NCI-H524 treated with DMSO at 0.1 percent for 48 hours (cell line): ENCODE measurements at regions not wholly inside any gene's neighbourhood (a gene's known extent, or its start where the extent isn't known, plus 50 kb on each side); places are given as distances from the start of the nearest gene placed in this dataset.

Experiments
- DNase-seq: peaks from one replicate; lab custom pipeline; 2025; lab: John Stamatoyannopoulos, UW

DNA sequence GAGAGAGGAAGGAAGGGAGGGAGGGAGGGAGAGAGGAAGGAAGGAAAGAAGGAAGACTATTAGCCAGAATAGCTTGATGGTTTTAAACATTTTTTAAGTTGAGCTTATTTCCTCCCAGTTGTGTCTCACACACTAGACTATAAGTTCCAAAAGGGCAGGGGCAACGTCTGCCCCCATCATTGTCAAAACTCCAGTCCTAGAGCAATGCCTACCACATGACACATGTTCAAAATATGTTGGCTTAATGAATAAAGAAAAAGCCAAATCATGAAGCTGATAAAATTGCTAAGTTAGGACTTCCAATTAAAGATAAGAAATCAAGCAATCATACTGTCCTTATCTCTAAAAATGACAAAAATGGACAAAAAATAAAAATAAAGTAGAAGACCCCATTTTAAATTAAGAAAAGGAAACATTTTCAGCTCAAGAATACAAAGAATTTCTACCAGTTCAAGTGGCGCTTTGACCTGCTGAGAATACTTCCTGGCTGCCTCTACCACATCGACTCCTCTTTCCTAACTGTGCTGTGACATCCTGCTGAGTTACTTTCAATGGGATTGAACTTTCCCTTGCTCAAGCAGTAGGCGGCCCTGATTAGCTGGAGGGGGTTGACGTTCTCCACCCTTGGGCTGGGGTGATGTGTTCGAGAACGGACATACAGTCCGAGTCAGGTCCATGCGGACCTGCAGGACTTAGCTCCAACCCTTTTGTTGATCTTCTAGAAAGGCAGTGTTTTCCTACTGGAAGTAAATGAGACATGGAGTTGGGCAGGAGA, 283.9 kb upstream of the FOXQ1 start:
- no peak for DNase-seq

DNA sequence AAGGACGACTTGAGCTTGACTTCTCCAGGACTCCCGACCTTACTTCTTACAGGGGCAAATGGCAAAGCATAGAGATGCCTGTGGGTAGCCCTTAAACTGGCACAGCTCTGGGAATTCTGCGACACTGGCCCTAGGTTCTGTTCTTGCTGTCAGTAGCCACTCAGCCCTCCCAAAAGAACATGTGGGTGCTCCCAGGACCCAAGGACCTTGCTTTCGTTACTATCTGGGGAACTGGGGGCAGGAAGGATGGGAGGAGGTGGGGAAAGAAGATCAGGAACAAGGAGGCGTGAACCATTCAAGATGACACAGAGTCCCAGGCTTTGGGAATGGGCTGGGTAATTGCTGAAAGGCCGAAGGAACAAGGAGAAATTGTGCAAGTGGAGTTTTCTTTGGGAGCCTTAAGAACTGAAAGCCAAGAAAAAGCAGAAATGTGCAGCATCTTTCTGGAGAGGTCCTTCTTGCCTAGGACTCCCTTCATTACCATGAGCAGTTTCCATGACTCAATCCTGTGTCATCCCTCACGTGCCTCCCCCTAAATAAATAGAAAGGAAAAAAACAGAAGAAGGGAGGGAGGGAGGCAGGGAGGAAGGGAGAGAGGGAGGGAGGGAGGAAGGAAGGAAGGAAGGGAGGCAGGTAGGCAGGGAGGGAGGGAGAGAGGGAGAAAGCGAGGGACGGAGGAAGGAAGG, 284.6 kb upstream of the FOXQ1 start:
- no peak for DNase-seq

DNA sequence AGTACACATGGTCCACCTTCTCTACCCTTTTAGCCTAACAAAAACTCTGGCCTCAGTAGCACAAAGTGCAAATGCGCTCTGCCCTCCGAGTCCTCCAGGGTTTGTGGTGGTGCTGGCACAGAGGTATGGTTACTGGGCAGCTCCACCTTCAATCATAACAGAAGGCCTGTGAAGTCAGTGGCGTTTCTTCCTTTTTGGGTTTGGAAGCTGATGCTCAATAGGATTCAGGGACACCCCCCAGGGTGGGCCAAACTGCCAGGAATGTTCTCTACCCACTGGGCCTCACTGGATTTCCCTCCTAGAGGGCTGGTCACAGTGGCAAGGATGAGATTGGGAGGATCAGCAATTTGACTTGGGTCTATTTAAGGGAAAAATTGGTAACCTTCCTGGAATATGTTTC, 286.1 kb upstream of the FOXQ1 start:
- no peak for DNase-seq

DNA sequence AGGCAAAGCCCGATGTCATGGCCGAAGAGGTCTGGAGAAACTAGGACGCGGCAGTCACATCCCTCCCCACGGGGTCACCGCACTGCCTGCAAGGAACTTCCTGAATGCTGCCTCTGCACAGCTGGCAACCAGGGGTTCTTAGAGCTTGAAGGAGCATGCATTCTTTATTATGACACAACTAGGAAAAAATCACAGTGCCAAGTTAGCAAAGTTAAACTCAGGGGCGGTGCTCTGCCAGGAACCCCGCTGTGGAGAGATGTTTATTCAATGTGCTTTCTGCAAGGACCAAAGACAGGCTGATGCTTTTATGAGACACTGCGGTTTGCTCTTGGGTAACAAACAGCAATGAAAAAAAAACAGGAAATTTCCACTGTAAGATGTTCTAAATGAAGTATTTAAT, 287.3 kb upstream of the FOXQ1 start:
- DNase-seq = no peak

DNA sequence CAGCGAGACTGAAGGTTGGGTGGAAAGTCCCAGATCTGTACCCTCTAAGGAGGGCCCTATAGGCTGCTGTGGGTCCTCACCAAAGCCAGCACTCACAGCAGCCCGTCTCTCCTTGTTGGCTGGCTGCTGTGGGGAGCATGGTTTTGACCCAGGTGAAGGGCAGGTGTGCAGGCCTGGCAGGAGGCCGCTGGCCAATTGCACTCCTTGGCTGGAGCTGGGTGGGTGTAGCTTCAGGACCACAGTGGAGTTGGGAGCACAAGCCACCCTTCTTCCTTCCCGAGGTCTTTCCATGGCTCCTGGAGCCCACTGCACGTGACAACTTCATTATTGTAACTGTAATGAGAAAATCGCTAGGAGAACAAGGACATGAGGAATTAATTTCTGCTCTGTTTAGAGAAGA, 287.7 kb upstream of the FOXQ1 start:
- no peak for DNase-seq

DNA sequence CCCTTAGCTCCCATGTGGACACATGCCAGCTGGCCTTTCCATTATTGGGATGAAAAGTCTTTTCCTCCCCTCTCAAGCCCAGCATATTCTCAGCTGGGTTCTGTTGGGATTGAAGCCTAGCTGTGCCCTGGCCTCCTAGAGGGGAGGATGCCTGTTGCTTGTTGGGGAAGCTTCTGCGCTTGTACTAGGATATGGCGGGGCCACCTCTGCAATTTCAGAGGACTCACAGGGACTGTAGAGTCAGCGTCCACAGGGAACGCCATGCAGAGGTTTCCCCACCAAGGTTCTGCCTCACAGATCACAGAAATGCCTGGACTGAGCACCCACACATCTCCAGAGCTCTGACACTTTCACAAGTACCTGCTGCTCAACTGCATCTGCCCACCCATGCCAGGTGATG, 288.7 kb upstream of the FOXQ1 start:
- DNase-seq = no peak

DNA sequence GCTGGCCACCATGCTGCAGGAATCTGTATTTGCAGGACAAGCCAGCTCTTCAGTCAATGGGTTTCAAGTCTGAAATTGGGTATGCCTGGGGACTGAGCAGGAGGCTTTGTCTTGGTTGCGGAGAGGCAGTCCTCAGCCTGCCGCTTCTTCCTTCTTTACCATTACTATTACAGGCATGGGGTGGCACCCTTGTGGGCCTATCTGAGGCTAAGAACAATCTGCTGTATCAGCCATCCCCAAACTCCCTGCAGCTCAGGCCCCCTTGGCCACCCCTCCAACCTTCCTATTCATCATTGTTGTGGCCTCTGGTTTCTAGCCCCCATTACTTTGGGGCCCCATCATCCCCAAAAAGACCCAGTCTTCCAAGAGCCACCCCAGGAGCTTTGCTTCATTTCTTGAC, 289.2 kb upstream of the FOXQ1 start:
- DNase-seq = no peak

DNA sequence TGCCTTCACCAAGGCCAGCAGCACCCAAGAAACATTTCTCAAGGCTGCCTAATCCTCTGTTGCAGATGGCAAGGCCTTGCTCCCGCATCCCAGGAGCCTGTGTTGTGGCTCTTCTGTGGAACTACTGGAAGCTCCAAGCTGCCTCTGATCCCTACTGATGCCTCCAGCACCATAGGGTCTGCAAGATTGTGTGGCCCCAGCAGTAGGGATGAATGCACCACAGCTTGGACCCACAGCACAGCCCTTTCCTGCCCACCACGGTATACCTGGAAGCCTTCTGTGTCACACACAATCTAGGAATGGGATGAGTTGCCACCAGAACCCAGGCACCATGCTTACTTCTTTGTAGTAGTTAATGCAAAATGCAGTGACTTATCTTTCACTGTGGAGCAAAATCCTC, 291.1 kb upstream of the FOXQ1 start:
- no peak for DNase-seq

DNA sequence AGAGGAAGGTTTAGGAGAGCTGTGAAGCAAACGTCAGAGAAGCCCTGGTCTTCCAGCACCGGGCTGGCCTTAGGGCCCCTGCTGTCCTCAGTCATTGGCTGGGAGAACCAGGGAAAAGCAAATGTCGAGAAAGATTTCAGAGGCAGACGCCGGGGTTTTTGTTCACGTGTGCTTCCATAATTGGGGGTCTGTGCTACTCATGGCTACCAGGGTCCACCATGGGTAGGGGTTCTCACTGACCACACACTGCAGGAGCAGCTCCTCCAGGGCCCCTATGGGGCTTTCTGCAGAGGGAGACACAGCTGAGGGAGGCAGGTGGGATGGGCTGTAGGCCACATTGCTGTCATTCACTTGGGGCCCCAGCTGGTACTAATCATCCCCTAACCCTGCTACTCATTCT, 291.8 kb upstream of the FOXQ1 start:
- no peak for DNase-seq

DNA sequence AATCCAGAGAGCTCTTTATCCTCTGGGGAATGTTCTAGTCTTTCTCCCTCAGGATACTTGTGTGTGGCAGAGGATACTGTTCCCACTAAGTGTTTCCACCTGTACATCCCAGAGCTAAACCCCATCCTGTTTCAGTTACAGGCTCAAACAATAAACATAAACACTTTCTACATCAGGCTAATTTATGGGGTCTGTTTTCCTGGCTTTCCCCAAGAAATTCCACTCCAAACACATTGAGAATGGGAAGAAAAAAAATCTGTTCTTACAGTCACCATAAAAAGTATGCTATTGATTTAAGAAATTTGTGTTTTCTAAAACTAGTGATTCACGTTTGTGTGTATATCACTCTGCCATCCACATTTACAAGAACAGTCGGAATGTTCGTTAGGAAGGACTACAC, 293.9 kb upstream of the FOXQ1 start:
- DNase-seq = no peak

DNA sequence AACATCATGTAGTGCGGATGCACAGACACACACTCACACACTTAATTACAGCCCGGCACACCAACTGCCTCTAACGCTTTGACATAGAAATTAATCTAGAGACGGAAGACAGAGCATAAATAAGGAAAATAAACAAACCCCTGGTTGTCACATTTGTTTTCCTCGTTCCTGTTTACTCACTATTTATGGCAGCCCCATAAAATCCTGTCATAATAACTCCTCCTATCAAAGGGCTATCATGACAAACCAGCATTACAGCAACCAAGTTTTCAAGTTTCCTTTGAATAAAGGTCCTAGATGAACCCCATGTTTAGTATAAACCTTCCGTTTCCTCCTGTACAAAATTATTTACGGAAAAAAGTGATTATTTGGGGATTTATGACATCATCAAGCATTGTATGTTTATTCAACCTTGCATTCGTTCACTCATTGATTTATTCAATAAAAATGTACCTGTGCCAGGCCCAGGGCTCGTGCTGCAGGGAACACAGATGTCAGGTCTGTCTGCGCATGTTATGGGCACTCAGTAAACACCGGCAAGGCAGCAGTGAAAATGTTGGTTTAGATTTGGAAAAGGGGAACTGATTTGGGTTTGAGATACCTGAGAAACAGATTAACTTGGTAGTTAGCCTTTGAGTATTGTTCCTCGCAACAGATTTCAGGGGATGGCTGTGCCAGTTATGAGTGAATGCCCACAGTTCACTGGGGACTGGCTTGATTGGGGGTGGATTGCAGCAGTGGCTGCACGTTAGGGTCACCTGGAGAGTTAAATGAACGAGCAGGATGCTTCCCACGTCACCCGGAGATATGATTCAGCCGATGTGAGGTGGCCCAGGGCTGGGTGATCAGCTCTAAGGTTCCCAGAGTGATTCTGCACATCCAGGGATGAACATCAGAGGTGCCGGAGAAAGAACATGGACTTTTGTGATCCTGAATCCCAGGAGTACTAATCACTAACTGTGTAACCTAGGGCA, 295.3 kb upstream of the FOXQ1 start:
- DNase-seq = no peak

DNA sequence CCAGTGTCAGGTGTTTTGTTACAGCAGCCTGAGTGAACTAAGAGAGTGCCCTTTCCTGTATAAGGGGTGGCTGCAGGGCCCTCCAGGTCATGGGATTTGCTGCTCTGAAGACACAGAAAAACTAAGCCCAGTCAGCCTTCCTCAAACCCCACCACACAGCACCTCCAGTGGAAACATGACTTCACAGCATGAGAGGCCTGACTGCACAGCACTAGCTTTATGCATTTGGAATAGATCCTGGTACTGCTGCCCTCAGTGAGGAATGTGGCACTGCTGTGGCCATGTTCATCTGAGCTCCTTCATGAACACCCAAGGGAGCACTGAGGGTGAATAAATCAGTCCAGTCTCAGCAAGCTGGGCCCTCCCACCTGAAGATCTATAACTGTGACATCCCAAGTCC, 296.1 kb upstream of the FOXQ1 start:
- DNase-seq = no peak

DNA sequence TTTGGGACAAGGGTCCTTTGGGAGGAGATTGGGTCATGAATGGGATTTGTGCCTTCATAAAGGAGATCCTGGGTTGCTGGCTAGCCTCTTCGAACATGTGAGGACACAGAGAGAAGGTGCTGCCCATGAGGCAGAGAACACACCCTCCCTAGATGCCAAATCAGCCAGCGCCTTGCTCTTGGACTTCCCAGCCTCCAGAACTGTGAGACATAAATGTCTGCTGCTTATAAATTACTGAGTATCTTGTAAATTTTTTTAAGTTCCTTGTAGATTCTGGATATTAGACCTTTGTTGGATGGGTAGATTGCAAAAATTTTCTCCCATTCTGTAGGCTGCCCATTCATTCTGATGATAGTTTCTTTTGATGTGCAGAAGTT, 297.5 kb upstream of the FOXQ1 start:
- DNase-seq = no peak

DNA sequence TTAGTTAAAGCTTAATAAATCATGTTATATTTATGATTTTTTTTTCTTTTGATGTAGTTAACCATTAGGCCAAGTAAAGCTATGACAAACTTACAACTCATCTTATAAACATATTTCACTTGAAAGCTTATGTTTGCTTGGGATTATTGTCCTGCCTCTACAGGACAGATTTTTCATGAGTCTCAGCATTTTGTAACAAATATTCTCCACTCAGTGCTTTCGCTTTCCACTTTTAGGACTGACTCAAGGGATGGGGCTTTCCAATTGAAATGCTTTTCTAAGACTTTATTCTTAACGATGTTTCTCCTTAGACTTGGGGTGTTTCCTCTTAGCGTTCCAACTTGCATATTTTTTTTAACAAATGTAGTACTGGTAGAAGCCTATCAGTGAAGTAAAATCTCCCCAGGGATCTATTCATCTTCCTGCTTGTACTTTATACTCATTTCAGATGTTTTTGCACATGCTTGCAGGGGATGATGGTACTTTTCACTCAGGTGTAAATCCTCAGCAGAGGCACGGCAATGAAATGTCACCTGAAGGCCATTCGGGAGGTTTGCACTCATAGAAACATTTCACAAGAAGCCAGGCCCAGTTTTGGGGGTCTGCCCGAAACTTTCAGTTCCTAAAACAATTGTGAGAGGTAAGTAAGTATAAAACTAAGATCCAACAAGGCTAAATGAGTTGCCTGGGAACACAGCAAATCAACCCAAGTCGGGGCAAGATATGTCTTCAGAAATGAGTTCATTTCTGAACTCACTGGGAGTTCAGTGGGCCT, 298.1 kb upstream of the FOXQ1 start:
- DNase-seq = no peak

DNA sequence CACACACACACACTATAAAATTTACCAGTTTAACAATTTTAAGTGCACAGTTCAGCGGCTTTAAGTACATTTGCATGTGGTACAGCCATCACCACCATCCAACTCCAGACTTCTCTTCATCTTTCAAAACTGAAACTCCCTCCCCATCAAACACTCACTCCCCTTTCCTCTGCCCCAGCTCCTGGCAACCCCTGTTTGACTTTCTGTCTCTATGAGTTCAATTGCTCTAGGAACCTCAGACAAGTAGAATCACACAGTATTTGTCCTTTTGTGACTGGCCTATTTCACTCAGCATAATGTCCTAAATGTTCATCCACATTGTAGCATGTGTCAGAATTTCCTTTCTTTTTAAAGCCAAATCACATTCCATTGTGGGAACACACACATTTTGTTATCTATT, 302.8 kb upstream of the FOXQ1 start:
- no peak for DNase-seq

DNA sequence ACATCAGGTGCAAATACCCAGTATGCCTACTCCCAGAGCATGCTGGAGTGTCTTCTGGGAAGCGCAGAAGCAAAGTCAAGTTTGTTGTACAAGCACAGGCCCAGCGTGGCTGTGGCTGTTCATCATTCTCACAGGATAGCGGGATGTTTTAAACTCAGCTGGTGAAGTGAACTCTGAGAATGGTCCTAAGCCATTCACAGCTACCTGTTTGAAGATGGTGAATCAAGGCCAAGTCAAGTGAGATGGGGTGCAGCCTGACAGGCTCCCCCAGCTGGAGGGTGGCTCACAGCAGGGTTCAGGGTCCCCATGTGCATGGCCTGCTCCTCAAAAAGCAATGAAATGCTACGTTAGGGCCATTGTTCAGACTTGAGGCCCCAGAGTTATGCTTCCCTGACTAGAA, 304.7 kb upstream of the FOXQ1 start:
- DNase-seq = no peak

DNA sequence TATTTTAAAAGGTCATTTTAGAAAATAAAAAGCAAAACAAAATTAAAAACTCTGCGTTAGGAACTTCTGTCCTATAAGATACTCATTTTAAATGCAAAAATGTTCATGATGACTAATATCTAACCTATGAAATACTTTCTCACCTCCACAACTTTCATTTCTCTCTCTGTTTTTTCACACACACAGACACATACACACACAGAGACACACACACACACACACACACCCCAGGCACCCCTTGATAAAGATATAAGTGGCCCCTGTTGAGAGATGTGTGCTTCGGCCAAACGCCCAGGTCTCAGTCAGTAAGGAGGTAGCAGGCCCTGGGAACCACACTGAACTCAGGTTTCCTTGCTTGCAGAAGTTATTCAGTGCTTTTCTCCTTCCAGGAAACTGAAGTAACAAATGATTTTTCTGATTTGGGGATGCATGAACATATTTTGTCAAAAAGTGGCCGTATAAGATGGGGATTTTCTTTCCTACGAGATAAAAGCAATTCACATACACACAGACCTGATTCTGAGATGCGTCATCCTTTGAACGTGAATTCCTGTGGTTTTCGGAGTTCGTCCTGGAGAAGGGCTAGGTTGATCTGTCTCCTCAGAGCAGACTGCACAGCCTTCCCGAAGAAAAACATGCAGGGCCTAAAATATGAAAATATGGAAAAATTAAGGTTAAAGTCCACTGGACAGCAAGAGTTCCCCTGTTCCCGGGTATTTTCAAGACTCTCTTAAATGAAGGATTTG, 306.8 kb upstream of the FOXQ1 start:
- DNase-seq = no peak

DNA sequence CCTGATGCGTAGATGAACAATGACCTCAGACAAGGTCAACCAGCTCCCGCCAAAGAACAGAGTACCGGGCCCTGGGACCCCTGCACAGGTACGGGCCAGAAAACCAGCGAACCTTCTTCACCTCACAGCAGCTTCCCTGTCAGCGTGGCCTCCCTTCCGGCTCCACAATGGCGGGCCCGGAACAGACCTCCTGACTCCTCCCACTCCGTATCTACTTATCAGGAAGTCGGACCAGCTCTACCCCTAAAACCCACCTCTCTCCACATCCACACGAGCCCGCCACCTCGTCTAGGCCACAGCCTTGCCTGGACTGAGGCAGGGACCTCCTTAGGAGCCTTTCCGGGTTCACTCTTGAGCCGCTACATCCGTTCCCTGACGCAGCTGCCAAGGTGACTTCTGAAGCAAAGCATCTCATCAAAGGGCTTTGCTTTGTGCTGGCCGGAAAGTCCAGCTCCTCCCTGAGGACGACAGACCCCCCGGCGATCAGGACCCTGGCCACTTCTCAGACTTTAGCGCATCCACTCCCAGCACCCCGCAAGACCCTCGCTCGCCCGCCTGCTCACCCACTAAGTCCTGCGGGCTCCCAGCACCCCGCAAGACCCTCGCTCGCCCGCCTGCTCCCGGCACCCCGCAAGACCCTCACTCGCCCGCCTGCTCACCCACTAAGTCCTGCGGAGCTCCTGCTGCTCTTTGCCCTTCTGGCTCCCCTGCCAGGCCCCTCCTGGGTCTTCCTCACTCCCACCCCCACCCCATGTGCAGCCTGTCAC, 308.3 kb upstream of the FOXQ1 start:
- no peak for DNase-seq

DNA sequence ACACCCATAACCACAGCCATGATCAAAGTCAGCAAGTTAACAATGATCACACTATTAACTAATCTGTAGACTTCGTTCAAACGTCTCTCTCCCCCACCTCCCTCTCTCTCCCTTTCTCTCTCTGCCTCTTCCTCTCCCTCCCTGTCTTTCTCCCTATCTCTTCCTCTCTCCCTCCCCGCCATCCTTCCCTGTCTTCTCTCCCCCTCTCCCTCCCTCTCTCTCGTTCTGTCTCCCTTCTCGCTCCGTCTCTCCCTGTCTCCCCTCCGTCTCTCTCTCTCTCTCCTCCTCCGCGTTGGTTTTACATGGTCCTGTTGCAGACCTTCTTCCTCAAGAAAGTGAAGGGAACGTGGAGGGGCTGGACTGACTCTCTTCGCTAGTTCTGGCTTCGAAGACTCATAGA, 308.9 kb upstream of the FOXQ1 start:
- no peak for DNase-seq

DNA sequence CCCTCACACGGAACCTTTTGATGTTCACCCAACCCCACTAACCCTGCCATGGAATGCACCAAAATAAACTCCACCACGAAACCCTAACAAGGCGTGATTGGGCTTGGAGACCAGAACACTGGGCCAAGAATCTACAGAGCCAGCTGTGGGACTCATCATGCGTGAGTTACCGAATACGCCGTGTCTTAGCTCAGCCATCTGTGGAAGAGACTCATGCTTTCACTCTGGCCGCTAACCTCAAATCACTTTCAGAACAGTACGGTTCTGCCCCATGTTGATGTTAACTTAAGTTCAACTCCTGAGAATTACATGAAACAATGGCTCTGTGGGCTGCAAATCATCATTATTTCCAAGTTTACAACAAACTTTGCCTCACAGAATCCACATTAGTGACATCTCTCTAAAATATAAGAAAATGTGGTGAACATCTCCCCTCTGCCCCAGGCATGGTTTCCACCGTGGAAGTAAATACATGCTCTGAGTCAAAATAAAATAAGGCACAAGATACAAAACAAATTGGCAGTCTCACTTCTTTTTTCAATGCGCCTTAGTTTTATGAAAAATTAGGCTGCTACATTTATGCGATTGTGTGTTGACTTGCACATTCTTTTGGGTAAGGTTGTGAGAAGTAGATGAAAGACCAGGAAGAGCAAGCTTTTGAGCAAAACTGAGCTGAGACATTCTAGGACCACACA, 308.9 kb upstream of the EXOC2 start:
- DNase-seq = no peak
